Skin of body (tissue), 1 donor: ENCODE measurements at regions not wholly inside any gene's neighbourhood (a gene's known extent, or its start where the extent isn't known, plus 50 kb on each side); places are given as distances from the start of the nearest gene placed in this dataset.

Experiments used
- DNase-seq: peaks from one replicate; lab custom pipeline; 2025; lab: John Stamatoyannopoulos, UW

GRCh38 chr10:78925275-78925674 is 143.5 kb upstream of the ZMIZ1 start:
- DNase-seq, result no peak

- DNase-seq, result no peak
These were observed 142.9 kb upstream of the ZMIZ1 start for GRCh38 chr10:78925800-78926319.

- DNase-seq, result no peak
These were observed 141.3 kb upstream of the ZMIZ1 start for GRCh38 chr10:78927257-78927995.

GRCh38 chr10:78928330-78928729 is 140.4 kb upstream of the ZMIZ1 start:
- DNase-seq, result no peak

- no peak for DNase-seq
These were observed 139.2 kb upstream of the ZMIZ1 start for GRCh38 chr10:78929541-78929940.

- peak; percentile 43 for DNase-seq
These were observed 137.3 kb upstream of the ZMIZ1 start for GRCh38 chr10:78931321-78932053.

GRCh38 chr10:78932054-78932386 is 136.7 kb upstream of the ZMIZ1 start:
- DNase-seq, result no peak

- no peak for DNase-seq
These were observed 135.9 kb upstream of the ZMIZ1 start for GRCh38 chr10:78932861-78933260.

- peak; percentile 78 for DNase-seq
These were observed 134.8 kb upstream of the ZMIZ1 start for GRCh38 chr10:78933828-78934531.

GRCh38 chr10:78934532-78934898 is 134.3 kb upstream of the ZMIZ1 start:
- peak; percentile 78 for DNase-seq

- no peak for DNase-seq
These were observed 133.7 kb upstream of the ZMIZ1 start for GRCh38 chr10:78934994-78935602.

- no peak for DNase-seq
These were observed 132.9 kb upstream of the ZMIZ1 start for GRCh38 chr10:78935697-78936407.

- DNase-seq, result no peak
These were observed 132.1 kb upstream of the ZMIZ1 start for GRCh38 chr10:78936412-78937342.

- no peak for DNase-seq
These were observed 131.4 kb upstream of the ZMIZ1 start for GRCh38 chr10:78937393-78937792.

- no peak for DNase-seq
These were observed 130.7 kb upstream of the ZMIZ1 start for GRCh38 chr10:78937800-78938694.

- DNase-seq, result no peak
These were observed 129.8 kb upstream of the ZMIZ1 start for GRCh38 chr10:78938695-78939672.

- DNase-seq, result peak; percentile 86
These were observed 126.7 kb upstream of the ZMIZ1 start for GRCh38 chr10:78942091-78942501.
